ENCODE measurements at regions not wholly inside any gene's neighbourhood (a gene's known extent, or its start where the extent isn't known, plus 50 kb on each side); places are given as distances from the start of the nearest gene placed in this dataset.

GRCh38 chr6:167678102-167679101 is 148.3 kb upstream of the AFDN start (continued):
- no peak for TF ChIP-seq ZNF362 (CRISPR knock-in tag; IDR thresholded peaks at IDR 0.05; ENCODE audit: borderline replicate concordance)
- TF ChIP-seq KMT2A (CRISPR knock-in tag; IDR thresholded peaks at IDR 0.05): no peak
- TF ChIP-seq DPF2 (CRISPR knock-in tag; IDR thresholded peaks at IDR 0.05; ENCODE audit: borderline replicate concordance, low read depth): no peak
- TF ChIP-seq ZNF138 (CRISPR knock-in tag; IDR thresholded peaks at IDR 0.05; ENCODE audit: low read depth): no peak
- TF ChIP-seq ZNF446 (CRISPR knock-in tag; IDR thresholded peaks at IDR 0.05): no peak; the same call in 1 of the 2 replicates
- TF ChIP-seq ONECUT2 (CRISPR knock-in tag; IDR thresholded peaks at IDR 0.05): no peak
- no peak for TF ChIP-seq TFE3 (CRISPR knock-in tag; IDR thresholded peaks at IDR 0.05)
- no peak; the same call in 1 of the 2 replicates for TF ChIP-seq ISL2 (CRISPR knock-in tag; IDR thresholded peaks at IDR 0.05)
- TF ChIP-seq FOXJ3 (CRISPR knock-in tag; IDR thresholded peaks at IDR 0.05; ENCODE audit: borderline replicate concordance): no peak
- TF ChIP-seq ZNF34 (CRISPR knock-in tag; IDR thresholded peaks at IDR 0.05; ENCODE audit: borderline replicate concordance): no peak
- TF ChIP-seq NR1H2 (CRISPR knock-in tag; IDR thresholded peaks at IDR 0.05; ENCODE audit: borderline replicate concordance, low read depth): no peak
- peak in 1 of 2 experiments; percentile 6; a peak in 1 of 4 replicates for TF ChIP-seq EP300 (IDR thresholded peaks at IDR 0.05; ENCODE audit: low read depth in 2 of 2, low read length in 2 of 2)
- no peak for TF ChIP-seq EP300 (CRISPR knock-in tag; IDR thresholded peaks at IDR 0.05; ENCODE audit: borderline replicate concordance)
- TF ChIP-seq EHMT2 (IDR thresholded peaks at IDR 0.05; ENCODE audit: borderline replicate concordance, low read depth, low read length): no peak
- no peak for TF ChIP-seq NFYC (CRISPR knock-in tag; IDR thresholded peaks at IDR 0.05)
- no peak for TF ChIP-seq NFRKB (IDR thresholded peaks at IDR 0.05)
- TF ChIP-seq ZNF510 (CRISPR knock-in tag; IDR thresholded peaks at IDR 0.05; ENCODE audit: low read depth): no peak
- no peak for TF ChIP-seq MTF1 (CRISPR knock-in tag; IDR thresholded peaks at IDR 0.05)
- no peak; the same call in 1 of the 2 replicates for TF ChIP-seq ZNF292 (CRISPR knock-in tag; IDR thresholded peaks at IDR 0.05; ENCODE audit: borderline replicate concordance, low read depth)
- TF ChIP-seq ATRX (CRISPR knock-in tag; IDR thresholded peaks at IDR 0.05; ENCODE audit: borderline replicate concordance): no peak
- no peak for TF ChIP-seq TOE1 (CRISPR knock-in tag; IDR thresholded peaks at IDR 0.05)
- TF ChIP-seq ZBTB43 (CRISPR knock-in tag; conservative IDR thresholded peaks at IDR 0.05): no peak
- peak; percentile 49; the same call in 1 of the 2 replicates for TF ChIP-seq ZBTB4 (CRISPR knock-in tag; IDR thresholded peaks at IDR 0.05; ENCODE audit: borderline replicate concordance)
